HepG2 (cell line): ENCODE measurements at regions not wholly inside any gene's neighbourhood (a gene's known extent, or its start where the extent isn't known, plus 50 kb on each side); places are given as distances from the start of the nearest gene placed in this dataset.

Source experiments
- ATAC-seq: fragments of 200-7000 bp; cut with Tn5 transposase; 3 replicates; pipeline ENCODE4 v1.9.1; 2020; ENCODE audit warnings: mild to moderate bottlenecking, moderate library complexity
- BruUV-seq: library from RNA; stranded (reverse); fragments of 400-500 nt; replicated peaks from 2 replicates; lab custom pipeline; 2021; lab: Mats Ljungman, UMichigan
- CTCF ChIA-PET: fragments of 300-600 bp; formaldehyde crosslinking; extraction: SDS; loops from one replicate; lab custom pipeline; 2021; ENCODE audit warnings: low total read pairs, inconsistent platforms, low intra/inter-chr PET ratio; lab: Yijun Ruan, JAX
- POLR2A ChIA-PET: fragments of 350-600 bp; sonication (Branson Sonifier 250); formaldehyde crosslinking; loops from one replicate; lab custom pipeline; 2020; ENCODE audit warnings: antibody characterized with exemption, inconsistent platforms; lab: Yijun Ruan, JAX
- DNase-seq: peaks from one replicate; pipeline ENCODE4 v3.0.0-alpha.2; 2015; ENCODE audit warnings: low spot score
- FAIRE-seq: peaks from 3 replicates; lab custom pipeline; 2011; peaks lifted over from hg19 to GRCh38; lab: Jason Lieb, UNC
- H2AFZ ChIP-seq: one replicate; pipeline ENCODE4 v1.6.1; 2011; ENCODE audit warnings: low read length, inconsistent platforms
- H3K27ac ChIP-seq: fragments of 300-600 bp; 3 replicates; pipeline ENCODE4 v1.8.0; 2011; ENCODE audit warnings: mixed run types, mild to moderate bottlenecking, mixed read lengths, low read length, inconsistent platforms; ENCODE audit not compliant: insufficient read depth; ENCODE audit errors: extremely low read length
- H3K27me3 ChIP-seq, 2 experiments: fragments of 200-600 bp in 1 of 2; 2 replicates in 1 of 2; 3 replicates in 1 of 2; pipeline versions ENCODE4 v1.6.0 to v1.8.0; 2011; ENCODE audit warnings: low read length in 2 of 2, mild to moderate bottlenecking in 2 of 2, moderate library complexity in 2 of 2, inconsistent platforms in 1 of 2; ENCODE audit not compliant: insufficient read depth in 2 of 2, control insufficient read depth in 1 of 2
- H3K36me3 ChIP-seq, 2 experiments: fragments of 200-600 bp in 1 of 2; replicated peaks in 1 of 2; 2 replicates in 1 of 2; 3 replicates in 1 of 2; pipeline versions ENCODE4 v1.5.1 to v1.8.0; 2011; ENCODE audit warnings: low read length in 2 of 2, inconsistent platforms in 1 of 2; ENCODE audit not compliant: insufficient read depth in 2 of 2, control insufficient read depth in 1 of 2
- H3K4me1 ChIP-seq: 2 replicates; pipeline ENCODE4 v1.5.1; 2012; ENCODE audit warnings: low read length, inconsistent platforms; ENCODE audit not compliant: insufficient read depth
- H3K4me2 ChIP-seq: 2 replicates; pipeline ENCODE4 v1.6.0; 2011; ENCODE audit warnings: low read depth, low read length, inconsistent platforms
- H3K4me3 ChIP-seq, 3 experiments: fragments of 200-600 bp in 1 of 3; sonication (generic), shearing (Covaris generic) in 1 of 3; replicated peaks in 1 of 3; 2 replicates each; pipeline ENCODE4 v1.5.1; 2011 to 2016; ENCODE audit warnings: low read length in 3 of 3, inconsistent platforms in 2 of 3, low read depth in 2 of 3, mild to moderate bottlenecking in 2 of 3, control low read depth in 1 of 3, mixed read lengths in 1 of 3; ENCODE audit not compliant: insufficient read depth in 1 of 3
- H3K79me2 ChIP-seq: one replicate; pipeline ENCODE4 v1.6.1; 2011; ENCODE audit warnings: low read length, inconsistent platforms; ENCODE audit not compliant: insufficient read depth
- H3K9ac ChIP-seq: 2 replicates; pipeline ENCODE4 v1.6.0; 2011; ENCODE audit warnings: mild to moderate bottlenecking, low read depth, low read length, inconsistent platforms; ENCODE audit not compliant: insufficient read depth
- H3K9me3 ChIP-seq: 2 replicates; pipeline ENCODE4 v1.5.1; 2012; ENCODE audit warnings: mild to moderate bottlenecking, low read length
- H4K20me1 ChIP-seq: 2 replicates; pipeline ENCODE4 v1.6.0; 2011; ENCODE audit warnings: inconsistent platforms, mild to moderate bottlenecking, low read length, moderate library complexity; ENCODE audit not compliant: insufficient read depth
- MATR3 ChIP-seq: sonication (generic); formaldehyde crosslinking; IDR thresholded peaks from 2 replicates; pipeline ENCODE4 v1.4.0; 2020; ENCODE audit warnings: missing genetic modification reagents
- MEIS1 ChIP-seq: sonication (generic); formaldehyde crosslinking; IDR thresholded peaks from 2 replicates; pipeline ENCODE4 v1.9.0; 2021; ENCODE audit warnings: mild to moderate bottlenecking, missing genetic modification reagents, moderate library complexity, borderline replicate concordance
- MTA1 ChIP-seq: sonication (generic); formaldehyde crosslinking; IDR thresholded peaks from 2 replicates; pipeline ENCODE4 v1.4.0; 2020; ENCODE audit warnings: missing genetic modification reagents, mild to moderate bottlenecking, borderline replicate concordance
- NFIC ChIP-seq: IDR thresholded peaks from 2 replicates; pipeline ENCODE4 v1.6.1; 2012; ENCODE audit warnings: mild to moderate bottlenecking, low read length, inconsistent platforms
- ZNF512 ChIP-seq: sonication (generic); formaldehyde crosslinking; IDR thresholded peaks from 2 replicates; pipeline ENCODE4 v1.4.0; 2020; ENCODE audit warnings: mild to moderate bottlenecking, missing genetic modification reagents
- ZNF572 ChIP-seq: sonication (generic); formaldehyde crosslinking; IDR thresholded peaks from 2 replicates; pipeline ENCODE4 v1.5.1; 2020; ENCODE audit warnings: mild to moderate bottlenecking, missing genetic modification reagents
- ZNF691 ChIP-seq: sonication (generic); formaldehyde crosslinking; IDR thresholded peaks from 2 replicates; pipeline ENCODE4 v1.4.0; 2020; ENCODE audit warnings: missing genetic modification reagents, low read depth, mild to moderate bottlenecking, borderline replicate concordance
- WGBS: methylation state at CpG from one replicate; pipeline ENCODE4 v1.1.6; 2017; ENCODE audit warnings: low lambda C conversion rate; 5-methylcytosine and 5-hydroxymethylcytosine counted together
- in situ Hi-C: cut with HindIII; loops from 2 replicates; pipeline ENCODE4 v1.10.0; 2017; ENCODE audit warnings: low pct_unique_long_range_greater_than_20kb; ENCODE audit not compliant: extremely low pct_ligation_motif_present
- intact Hi-C: fragments of 100-400 bp; cut with micrococcal nuclease; formaldehyde crosslinking; loops from one replicate; pipeline ENCODE4 v1.10.0; 2022; ENCODE audit not compliant: unreplicated experiment

GRCh38 chr10:44662051-44662450 lies 249.1 kb upstream of the TMEM72 start:
- no peak overlapping the region for H3K27ac ChIP-seq

More at GRCh38 chr10:44662051-44662450, 249.1 kb upstream of the TMEM72 start:
- no peak overlapping the region for H2AFZ ChIP-seq
- no peak for DNase-seq
- ChIA-PET POLR2A (no interaction called here), CTCF (no interaction called here)
- H3K79me2 ChIP-seq, result no peaks in the 10 kb centered on the region
- BruUV-seq, result no TSS peak
- H3K27me3 ChIP-seq, result no peaks in the 10 kb centered on the region
- no peaks in the 10 kb centered on the region for H4K20me1 ChIP-seq
- no peak overlapping the region for H3K4me2 ChIP-seq
- no peaks in the 10 kb centered on the region for H3K36me3 ChIP-seq
- intact Hi-C loops (no loop called here), in situ Hi-C loops (no loop called here)
- no peak for ATAC-seq
- no peak overlapping the region for H3K4me3 ChIP-seq
- H3K4me1 ChIP-seq, result no peaks in the 10 kb centered on the region
- no peaks in the 10 kb centered on the region for H3K9me3 ChIP-seq
- no peak overlapping the region for H3K9ac ChIP-seq
- FAIRE-seq, result no peak
- 48% methylated on average over 6 of the region's 6 CpGs for WGBS
- no peak for TF ChIP-seq MATR3
- TF ChIP-seq MEIS1 (CRISPR knock-in tag), result no peak
- no peak for TF ChIP-seq NFIC
- TF ChIP-seq ZNF691, result no peak
- TF ChIP-seq ZNF512 (CRISPR knock-in tag), result no peak
- TF ChIP-seq ZNF572 (CRISPR knock-in tag), result no peak
- no peak for TF ChIP-seq MTA1 (CRISPR knock-in tag)
